Ectodermal cell (in vitro differentiated cells): ENCODE measurements at regions not wholly inside any gene's neighbourhood (a gene's known extent, or its start where the extent isn't known, plus 50 kb on each side); places are given as distances from the start of the nearest gene placed in this dataset.
"Not testable (repeated sequence)": the region's sequence is repeated elsewhere in the genome, so short reads cannot be mapped to it uniquely, and the experiment has no call there.

ENCODE experiments used
- H3K27ac ChIP-seq: 2 replicates; pipeline ENCODE4 v1.7.0; 2013; ENCODE audit warnings: mild to moderate bottlenecking, low read depth, low read length; ENCODE audit not compliant: insufficient read depth, poor library complexity, severe bottlenecking
- H3K27me3 ChIP-seq: 2 replicates; pipeline ENCODE4 v1.7.0; 2013; ENCODE audit warnings: mild to moderate bottlenecking, low read length; ENCODE audit not compliant: insufficient read depth, control insufficient read depth, poor library complexity, severe bottlenecking
- H3K36me3 ChIP-seq: one replicate; pipeline ENCODE4 v1.7.0; 2013; ENCODE audit warnings: low read length; ENCODE audit not compliant: control insufficient read depth, insufficient read depth
- H3K4me1 ChIP-seq: one replicate; pipeline ENCODE4 v1.7.0; 2013; ENCODE audit warnings: low read length; ENCODE audit not compliant: control insufficient read depth, insufficient read depth
- H3K4me3 ChIP-seq: 2 replicates; pipeline ENCODE4 v1.7.0; 2013; ENCODE audit warnings: low read depth, low read length, control low read depth; ENCODE audit not compliant: insufficient read depth
- H3K9me3 ChIP-seq: 2 replicates; pipeline ENCODE4 v1.7.0; 2013; ENCODE audit warnings: mild to moderate bottlenecking, low read length, moderate library complexity; ENCODE audit not compliant: control insufficient read depth
- WGBS, 2 experiments: methylation state at CpG; one replicate each; pipeline ENCODE4 v1.1.7; 2013; ENCODE audit warnings: missing lambda C conversion rate in 2 of 2; 5-methylcytosine and 5-hydroxymethylcytosine counted together

DNA sequence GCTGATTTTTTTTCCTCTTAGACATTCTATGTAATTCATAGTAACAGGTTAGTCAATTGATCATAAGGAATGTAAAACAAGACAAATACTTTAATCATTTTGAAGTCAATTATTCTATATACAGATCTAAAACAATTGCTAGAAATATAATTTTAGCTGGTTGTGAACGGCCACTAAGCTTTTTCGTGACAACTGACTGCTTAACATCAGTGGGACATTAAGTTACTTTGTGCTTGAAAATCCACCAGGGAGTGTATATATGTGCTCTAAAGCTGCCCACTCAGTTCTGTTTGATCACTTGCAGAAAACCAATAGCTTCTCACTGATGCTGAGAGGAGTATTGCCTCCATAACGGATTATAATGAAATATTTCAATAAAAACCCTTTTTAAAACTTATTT lies 370.2 kb upstream of the CCNH start:
- peaks cover 63% of the 10 kb centered on the region for H3K27me3 ChIP-seq
- H3K4me3 ChIP-seq: no peak overlapping the region
- no peaks in the 10 kb centered on the region for H3K36me3 ChIP-seq
- no peak overlapping the region for H3K27ac ChIP-seq
- H3K9me3 ChIP-seq: no peaks in the 10 kb centered on the region
- H3K4me1 ChIP-seq: peaks cover 6% of the 10 kb centered on the region
- WGBS, 2 experiments: 94% methylated on average over 2 to 3 of the region's 3 CpGs

DNA sequence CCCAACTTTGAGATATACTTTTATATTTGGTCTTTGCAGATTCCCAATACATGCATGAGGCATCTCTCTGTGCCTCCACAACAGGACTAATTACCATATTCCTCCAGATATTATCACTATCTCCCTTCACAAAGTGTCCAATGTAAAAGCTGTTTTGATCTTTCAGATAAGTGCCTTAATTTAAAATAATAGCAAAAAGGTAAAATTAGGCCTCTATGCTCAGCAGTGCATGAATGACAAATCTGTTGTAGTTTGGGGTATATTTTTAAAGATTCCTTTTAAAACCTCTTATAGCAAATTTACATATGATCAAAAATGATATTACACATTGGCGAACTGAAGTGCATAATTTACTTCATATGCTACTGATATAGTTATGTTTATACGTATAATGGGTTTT lies 369.2 kb upstream of the CCNH start:
- Histone ChIP-seq H3K4me3 (no peak overlapping the region), H3K27me3 (peaks cover 54% of the 10 kb centered on the region), H3K36me3 (no peaks in the 10 kb centered on the region), H3K27ac (no peak overlapping the region), H3K4me1 (no peaks in the 10 kb centered on the region), H3K9me3 (no peaks in the 10 kb centered on the region)
- WGBS, 2 experiments: no CpG with 5 or more reads among the region's 2 CpGs

DNA sequence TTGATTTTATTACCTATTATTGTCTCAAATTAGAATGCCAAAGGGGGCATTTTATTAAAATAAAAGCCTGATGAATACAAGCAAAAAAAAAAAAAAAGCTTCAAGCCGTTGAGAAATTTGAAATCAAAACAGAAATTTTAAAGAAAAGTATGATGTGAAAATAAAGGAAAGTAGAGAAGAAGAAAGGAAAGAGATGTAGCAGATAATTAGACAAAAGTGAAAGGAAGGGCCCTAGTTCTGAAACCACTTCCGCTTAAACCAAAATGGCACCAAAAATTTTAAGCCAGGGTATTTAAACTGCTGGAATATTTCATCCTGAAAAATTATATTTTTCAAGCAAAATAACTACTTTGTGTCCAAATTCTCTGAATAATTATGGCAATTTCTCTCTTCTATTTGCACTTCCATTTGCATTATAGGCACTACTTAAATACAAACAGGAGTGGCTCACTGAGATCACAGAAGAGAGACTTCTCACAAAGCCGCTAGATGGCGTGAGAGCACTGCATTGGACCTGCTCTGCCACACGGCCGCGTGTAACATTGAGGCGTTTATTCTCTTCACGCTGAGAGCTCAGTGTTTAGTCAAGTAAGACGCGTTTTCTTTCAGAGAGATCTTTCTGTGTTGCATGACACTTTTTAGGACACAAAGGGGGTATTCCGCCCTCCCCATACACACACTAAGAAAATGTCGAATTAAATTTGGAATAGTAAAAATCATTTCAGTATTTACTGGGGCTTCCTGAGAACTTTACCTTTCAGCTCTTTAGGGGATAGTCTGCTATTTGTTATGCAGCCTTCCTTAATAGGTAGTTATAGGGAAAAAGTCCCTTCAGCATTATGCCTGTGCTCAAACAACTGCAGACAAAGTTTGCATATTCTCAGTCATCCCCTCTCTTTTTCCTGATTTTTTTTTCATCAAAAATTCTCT lies 368.4 kb upstream of the CCNH start:
- H3K4me1 ChIP-seq: no peaks in the 10 kb centered on the region
- H3K27ac ChIP-seq: no peak overlapping the region
- peaks cover 45% of the 10 kb centered on the region for H3K27me3 ChIP-seq
- H3K9me3 ChIP-seq: no peaks in the 10 kb centered on the region
- H3K36me3 ChIP-seq: no peaks in the 10 kb centered on the region
- H3K4me3 ChIP-seq: no peak overlapping the region
- 13 to 14% methylated on average over 11 of the region's 13 CpGs for WGBS, 2 experiments

DNA sequence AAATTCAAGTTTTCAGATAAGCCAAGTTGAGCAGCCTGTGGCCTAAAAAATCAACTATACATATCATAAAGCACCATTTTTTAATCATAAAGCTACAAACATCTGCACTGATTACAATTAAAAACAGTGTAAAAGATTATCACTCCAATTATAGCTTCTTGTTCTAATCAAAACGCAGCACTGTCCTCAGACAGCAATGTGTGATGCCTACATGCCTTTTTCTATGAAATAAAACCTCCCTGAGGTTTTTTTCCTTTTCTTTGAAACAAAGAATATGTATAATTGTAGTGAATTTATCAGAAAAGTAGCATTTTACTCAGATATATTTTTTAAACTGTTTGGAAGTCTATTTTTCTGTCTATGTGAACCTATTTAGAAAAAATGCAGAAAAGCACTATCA lies 366.1 kb upstream of the CCNH start:
- Histone ChIP-seq H3K27me3 (peaks cover 23% of the 10 kb centered on the region), H3K9me3 (no peaks in the 10 kb centered on the region), H3K4me1 (no peaks in the 10 kb centered on the region), H3K27ac (no peak overlapping the region), H3K4me3 (no peak overlapping the region), H3K36me3 (no peaks in the 10 kb centered on the region)
- WGBS, 2 experiments: 71 to 89% methylated on average over 1 of the region's 1 CpG

DNA sequence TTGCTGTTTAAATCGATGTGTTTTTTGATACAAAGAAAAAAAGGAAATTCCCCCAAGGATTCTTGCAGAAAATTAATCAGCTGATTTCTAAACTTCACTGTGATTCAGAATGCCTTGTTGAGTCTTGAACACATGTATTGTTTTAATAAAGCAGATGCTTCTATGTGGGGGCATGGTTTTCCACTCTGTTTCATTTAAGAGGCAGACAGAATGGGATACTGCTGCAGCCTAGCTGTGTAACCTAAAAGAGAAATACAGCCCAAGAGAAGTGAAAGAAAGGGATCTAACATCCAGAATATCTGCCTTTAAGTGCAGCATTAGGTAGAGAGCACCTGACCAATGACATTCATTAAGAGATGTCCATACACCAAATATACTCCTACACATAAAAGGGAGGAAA lies 365.1 kb upstream of the CCNH start:
- no peaks in the 10 kb centered on the region for H3K36me3 ChIP-seq
- no peak overlapping the region for H3K4me3 ChIP-seq
- H3K9me3 ChIP-seq: no peaks in the 10 kb centered on the region
- H3K4me1 ChIP-seq: no peaks in the 10 kb centered on the region
- no peak overlapping the region for H3K27ac ChIP-seq
- 89 to 100% methylated on average over 1 of the region's 1 CpG for WGBS, 2 experiments
- peaks cover 13% of the 10 kb centered on the region for H3K27me3 ChIP-seq

DNA sequence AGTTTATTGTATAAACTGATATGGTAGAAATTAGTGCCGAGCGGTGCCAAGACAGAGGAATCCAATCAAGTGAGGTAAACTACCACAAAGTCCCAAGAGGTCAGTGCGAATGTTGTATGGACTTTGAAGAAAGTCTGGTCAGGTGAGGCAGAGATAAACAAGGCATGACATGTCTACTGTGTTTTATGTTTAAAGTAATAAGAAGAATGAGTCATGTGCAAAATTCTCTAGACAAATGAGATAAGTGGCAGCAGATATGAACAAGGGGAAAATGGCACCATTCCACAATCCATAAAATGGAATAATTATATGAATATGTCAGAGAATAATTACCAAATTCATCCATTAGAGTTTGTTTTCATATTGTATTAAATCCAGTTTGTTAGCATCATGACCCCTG lies 364.1 kb upstream of the CCNH start:
- Histone ChIP-seq H3K9me3 (no peaks in the 10 kb centered on the region), H3K27ac (no peak overlapping the region), H3K27me3 (peaks cover 2% of the 10 kb centered on the region), H3K36me3 (no peaks in the 10 kb centered on the region), H3K4me3 (no peak overlapping the region), H3K4me1 (no peaks in the 10 kb centered on the region)
- 95 to 98% methylated on average over 3 of the region's 3 CpGs for WGBS, 2 experiments

DNA sequence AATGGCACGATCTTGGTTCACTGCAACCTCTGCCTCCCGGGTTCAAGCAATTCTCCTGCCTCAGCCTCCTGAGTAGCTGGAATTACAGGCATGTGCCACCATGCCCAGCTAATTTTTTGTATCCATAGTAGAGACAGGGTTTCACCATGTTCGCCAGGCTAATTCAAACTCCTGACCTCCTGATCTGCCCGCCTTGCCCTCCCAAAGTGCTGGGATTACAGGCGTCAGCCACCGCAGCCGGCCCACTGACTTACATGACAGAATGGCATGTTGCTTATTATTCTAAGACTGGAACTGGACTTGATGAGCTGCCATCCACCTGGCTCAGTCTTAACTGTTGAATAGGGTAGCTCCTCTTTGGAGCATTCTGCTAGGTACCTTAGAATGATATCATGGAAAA lies 363.6 kb upstream of the CCNH start:
- H3K4me1 ChIP-seq, H3K9me3 ChIP-seq, H3K36me3 ChIP-seq, H3K27me3 ChIP-seq, H3K27ac ChIP-seq, H3K4me3 ChIP-seq: not testable (repeated sequence)
- 93% methylated on average over 7 of the region's 7 CpGs for WGBS, 2 experiments

DNA sequence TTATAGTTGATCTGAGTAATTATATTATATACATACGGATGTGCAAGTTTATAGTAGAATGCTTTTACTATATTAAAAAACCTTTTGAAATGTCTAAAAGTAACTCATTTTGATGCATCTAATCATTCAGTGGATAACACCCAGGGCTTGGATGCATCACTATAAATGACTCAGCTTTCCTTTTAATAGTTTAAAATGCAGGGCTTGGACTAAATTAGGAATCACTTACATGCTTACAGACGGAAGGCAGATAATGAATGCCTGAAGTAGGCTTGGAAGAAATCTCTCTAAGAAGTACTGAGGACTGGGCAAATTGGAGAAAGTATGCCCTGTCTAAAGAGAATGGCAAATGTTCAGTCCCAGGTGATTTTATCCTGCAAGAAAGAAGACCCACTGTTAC lies 362.5 kb upstream of the CCNH start:
- Histone ChIP-seq H3K27me3 (no peaks in the 10 kb centered on the region), H3K9me3 (no peaks in the 10 kb centered on the region), H3K27ac (no peak overlapping the region), H3K4me1 (no peaks in the 10 kb centered on the region), H3K36me3 (no peaks in the 10 kb centered on the region), H3K4me3 (no peak overlapping the region)
- WGBS, 2 experiments: 90 to 92% methylated on average over 1 of the region's 2 CpGs

DNA sequence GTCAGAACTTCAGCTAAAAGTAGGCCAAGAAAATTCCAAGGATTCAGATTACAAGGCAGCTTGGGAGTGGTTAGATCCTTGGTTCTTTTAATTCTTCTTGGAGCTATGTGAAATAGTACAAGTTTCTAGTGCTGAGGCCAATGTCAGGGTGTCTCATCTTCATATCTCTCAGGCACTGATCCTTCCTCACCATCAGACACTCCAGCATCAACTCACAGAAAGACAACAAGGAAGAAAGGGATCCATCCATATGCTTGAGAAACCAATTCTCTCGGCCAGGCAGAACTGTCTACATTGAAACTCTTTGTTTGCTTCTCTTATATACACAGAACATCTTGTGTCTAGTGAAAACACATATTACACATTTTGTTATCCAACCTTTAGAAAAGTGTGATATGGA lies 362.1 kb upstream of the CCNH start:
- H3K27me3 ChIP-seq: no peaks in the 10 kb centered on the region
- no peaks in the 10 kb centered on the region for H3K36me3 ChIP-seq
- H3K4me1 ChIP-seq: no peaks in the 10 kb centered on the region
- 73 to 92% methylated on average over 1 of the region's 1 CpG for WGBS, 2 experiments
- no peak overlapping the region for H3K27ac ChIP-seq
- H3K9me3 ChIP-seq: no peaks in the 10 kb centered on the region
- H3K4me3 ChIP-seq: no peak overlapping the region

DNA sequence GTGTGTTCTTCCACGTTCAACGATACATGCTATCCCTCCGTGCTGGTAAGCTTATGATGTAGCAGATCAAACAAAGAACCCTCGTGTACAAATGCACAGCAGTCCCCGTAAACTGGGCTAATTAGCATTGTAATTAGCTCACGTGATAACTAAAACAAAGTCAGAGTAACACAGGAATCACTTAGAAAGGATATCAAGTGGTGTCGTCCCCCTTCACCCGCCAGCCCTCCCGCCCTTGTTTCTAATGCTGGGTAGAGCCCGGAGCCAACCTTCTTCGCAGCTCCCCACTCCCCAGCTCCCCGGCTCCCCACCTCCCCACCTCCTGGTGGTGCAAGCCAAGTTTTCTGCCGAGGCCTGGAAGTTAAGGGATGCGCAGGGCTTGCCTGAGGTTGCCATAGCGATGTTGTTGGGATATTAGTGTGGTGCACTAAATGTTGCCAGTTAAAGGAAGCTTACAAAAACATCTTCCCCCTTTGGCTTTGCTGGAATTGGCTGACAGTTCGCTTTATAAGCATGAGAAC lies 357.9 kb upstream of the CCNH start:
- Histone ChIP-seq H3K27ac (no peak overlapping the region), H3K4me1 (no peaks in the 10 kb centered on the region), H3K36me3 (no peaks in the 10 kb centered on the region), H3K27me3 (no peaks in the 10 kb centered on the region), H3K9me3 (no peaks in the 10 kb centered on the region), H3K4me3 (no peak overlapping the region)
- WGBS, 2 experiments: 56 to 73% methylated on average over 16 of the region's 16 CpGs
